ENCODE measurements at regions not wholly inside any gene's neighbourhood (a gene's known extent, or its start where the extent isn't known, plus 50 kb on each side); places are given as distances from the start of the nearest gene placed in this dataset.

DNA sequence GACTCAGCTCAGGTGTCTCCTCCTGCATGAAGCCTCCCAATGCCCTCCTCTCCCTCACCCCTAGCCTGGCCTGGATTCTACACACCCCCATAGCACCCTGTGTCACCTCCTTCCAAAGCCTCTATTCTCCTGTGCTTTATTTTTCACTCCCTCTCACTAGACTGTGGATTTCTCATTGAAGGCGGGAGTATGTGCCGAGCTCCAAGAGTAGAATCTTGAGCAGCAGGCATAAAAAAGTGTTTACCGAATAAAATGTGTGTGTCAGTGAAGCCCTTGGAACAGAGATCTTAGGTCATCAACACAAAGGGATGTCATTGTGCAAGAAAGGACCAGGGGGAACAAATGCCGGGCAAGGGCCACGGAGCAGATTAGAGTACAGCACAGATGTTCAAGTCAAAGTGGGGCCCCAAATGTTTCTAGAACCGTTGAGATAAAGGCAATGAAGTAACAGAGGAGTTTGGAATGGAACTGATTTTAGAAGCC, 106.1 kb upstream of the TMEM170B start (continued):
- TF ChIP-seq, protein P1, sequence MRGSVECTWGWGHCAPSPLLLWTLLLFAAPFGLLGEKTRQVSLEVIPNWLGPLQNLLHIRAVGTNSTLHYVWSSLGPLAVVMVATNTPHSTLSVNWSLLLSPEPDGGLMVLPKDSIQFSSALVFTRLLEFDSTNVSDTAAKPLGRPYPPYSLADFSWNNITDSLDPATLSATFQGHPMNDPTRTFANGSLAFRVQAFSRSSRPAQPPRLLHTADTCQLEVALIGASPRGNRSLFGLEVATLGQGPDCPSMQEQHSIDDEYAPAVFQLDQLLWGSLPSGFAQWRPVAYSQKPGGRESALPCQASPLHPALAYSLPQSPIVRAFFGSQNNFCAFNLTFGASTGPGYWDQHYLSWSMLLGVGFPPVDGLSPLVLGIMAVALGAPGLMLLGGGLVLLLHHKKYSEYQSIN (CRISPR knock-in tag; IDR thresholded peaks at IDR 0.05; ENCODE audit: borderline replicate concordance): no peak
- TF ChIP-seq TEAD2 (CRISPR knock-in tag; IDR thresholded peaks at IDR 0.05): no peak
- TF ChIP-seq ZNF17 (CRISPR knock-in tag; IDR thresholded peaks at IDR 0.05): no peak
- TF ChIP-seq, protein P2, sequence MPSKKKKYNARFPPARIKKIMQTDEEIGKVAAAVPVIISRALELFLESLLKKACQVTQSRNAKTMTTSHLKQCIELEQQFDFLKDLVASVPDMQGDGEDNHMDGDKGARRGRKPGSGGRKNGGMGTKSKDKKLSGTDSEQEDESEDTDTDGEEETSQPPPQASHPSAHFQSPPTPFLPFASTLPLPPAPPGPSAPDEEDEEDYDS (CRISPR knock-in tag; IDR thresholded peaks at IDR 0.05): peak; percentile 47; the same call in 1 of the 2 replicates
- no peak for TF ChIP-seq CCAR2 (optimal IDR thresholded peaks at IDR 0.05; ENCODE audit: low read depth, low read length)
- TF ChIP-seq, protein P3, sequence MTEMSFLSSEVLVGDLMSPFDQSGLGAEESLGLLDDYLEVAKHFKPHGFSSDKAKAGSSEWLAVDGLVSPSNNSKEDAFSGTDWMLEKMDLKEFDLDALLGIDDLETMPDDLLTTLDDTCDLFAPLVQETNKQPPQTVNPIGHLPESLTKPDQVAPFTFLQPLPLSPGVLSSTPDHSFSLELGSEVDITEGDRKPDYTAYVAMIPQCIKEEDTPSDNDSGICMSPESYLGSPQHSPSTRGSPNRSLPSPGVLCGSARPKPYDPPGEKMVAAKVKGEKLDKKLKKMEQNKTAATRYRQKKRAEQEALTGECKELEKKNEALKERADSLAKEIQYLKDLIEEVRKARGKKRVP (CRISPR knock-in tag; IDR thresholded peaks at IDR 0.05): peak in 1 of 2 experiments; percentile 48; a peak in 1 of 4 replicates
- no peak for TF ChIP-seq JDP2 (CRISPR knock-in tag; IDR thresholded peaks at IDR 0.05; ENCODE audit: borderline replicate concordance)
- TF ChIP-seq TAF1 (CRISPR knock-in tag; IDR thresholded peaks at IDR 0.05): no peak
- TF ChIP-seq ZNF136 (CRISPR knock-in tag; IDR thresholded peaks at IDR 0.05; ENCODE audit: low read depth): no peak
- TF ChIP-seq, protein P4, sequence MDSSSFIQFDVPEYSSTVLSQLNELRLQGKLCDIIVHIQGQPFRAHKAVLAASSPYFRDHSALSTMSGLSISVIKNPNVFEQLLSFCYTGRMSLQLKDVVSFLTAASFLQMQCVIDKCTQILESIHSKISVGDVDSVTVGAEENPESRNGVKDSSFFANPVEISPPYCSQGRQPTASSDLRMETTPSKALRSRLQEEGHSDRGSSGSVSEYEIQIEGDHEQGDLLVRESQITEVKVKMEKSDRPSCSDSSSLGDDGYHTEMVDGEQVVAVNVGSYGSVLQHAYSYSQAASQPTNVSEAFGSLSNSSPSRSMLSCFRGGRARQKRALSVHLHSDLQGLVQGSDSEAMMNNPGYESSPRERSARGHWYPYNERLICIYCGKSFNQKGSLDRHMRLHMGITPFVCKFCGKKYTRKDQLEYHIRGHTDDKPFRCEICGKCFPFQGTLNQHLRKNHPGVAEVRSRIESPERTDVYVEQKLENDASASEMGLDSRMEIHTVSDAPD (CRISPR knock-in tag; IDR thresholded peaks at IDR 0.05): no peak
- TF ChIP-seq KMT2B (CRISPR knock-in tag; IDR thresholded peaks at IDR 0.05): 0 out of 2 replicates have a peak, but pooled peaks have one; percentile 21
- TF ChIP-seq HHEX (CRISPR knock-in tag; IDR thresholded peaks at IDR 0.05): no peak
- no peak for TF ChIP-seq KAT2B (IDR thresholded peaks at IDR 0.05; ENCODE audit: borderline replicate concordance, low read depth, low read length)
- TF ChIP-seq CBX2 (IDR thresholded peaks at IDR 0.05; ENCODE audit: low read depth, low read length): no peak
- TF ChIP-seq CBX2 (CRISPR knock-in tag; IDR thresholded peaks at IDR 0.05; ENCODE audit: low read depth): no peak
- no peak for TF ChIP-seq SRSF1 (optimal IDR thresholded peaks at IDR 0.05; ENCODE audit: low read depth, low read length)
- TF ChIP-seq ZNF234 (CRISPR knock-in tag; conservative IDR thresholded peaks at IDR 0.05): no peak
- TF ChIP-seq RFX3 (CRISPR knock-in tag; IDR thresholded peaks at IDR 0.05): no peak
- TF ChIP-seq NPAS2 (CRISPR knock-in tag; IDR thresholded peaks at IDR 0.05; ENCODE audit: borderline replicate concordance): no peak
- TF ChIP-seq DNMT1 (CRISPR knock-in tag; IDR thresholded peaks at IDR 0.05): no peak
- TF ChIP-seq ZNF468 (CRISPR knock-in tag; IDR thresholded peaks at IDR 0.05): no peak
- no peak for TF ChIP-seq NFRKB (IDR thresholded peaks at IDR 0.05)
- TF ChIP-seq GATA4 (IDR thresholded peaks at IDR 0.05; ENCODE audit: borderline replicate concordance, low read depth): peak; percentile 45; the same call in 1 of the 2 replicates
- TF ChIP-seq, protein P5, sequence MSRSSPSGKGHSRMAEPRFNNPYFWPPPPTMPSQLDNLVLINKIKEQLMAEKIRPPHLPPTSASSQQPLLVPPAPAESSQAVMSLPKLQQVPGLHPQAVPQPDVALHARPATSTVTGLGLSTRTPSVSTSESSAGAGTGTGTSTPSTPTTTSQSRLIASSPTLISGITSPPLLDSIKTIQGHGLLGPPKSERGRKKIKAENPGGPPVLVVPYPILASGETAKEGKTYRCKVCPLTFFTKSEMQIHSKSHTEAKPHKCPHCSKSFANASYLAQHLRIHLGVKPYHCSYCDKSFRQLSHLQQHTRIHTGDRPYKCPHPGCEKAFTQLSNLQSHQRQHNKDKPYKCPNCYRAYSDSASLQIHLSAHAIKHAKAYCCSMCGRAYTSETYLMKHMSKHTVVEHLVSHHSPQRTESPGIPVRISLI (CRISPR knock-in tag; IDR thresholded peaks at IDR 0.05; ENCODE audit: borderline replicate concordance): 0 out of 2 replicates have a peak, but pooled peaks have one; percentile 43

All from HepG2 (cell line).